ENCODE measurements at regions not wholly inside any gene's neighbourhood (a gene's known extent, or its start where the extent isn't known, plus 50 kb on each side); places are given as distances from the start of the nearest gene placed in this dataset.

- TF ChIP-seq PAX5 (IDR thresholded peaks at IDR 0.05; ENCODE audit: insufficient read depth, low read length, severe bottlenecking) (no peak), POLR2A (IDR thresholded peaks at IDR 0.05; ENCODE audit: low read depth, low read length) (no peak), SPI1 (IDR thresholded peaks at IDR 0.05; ENCODE audit: low read depth, low read length) (no peak), TAF1 (IDR thresholded peaks at IDR 0.05; ENCODE audit: low read depth, low read length) (no peak), POLR2AphosphoS5 (IDR thresholded peaks at IDR 0.05; ENCODE audit: low read depth, low read length) (no peak)
Measured at GRCh38 chr6:169849396-169849795, 98.0 kb downstream of the ERMARD start.
